ENCODE measurements at regions not wholly inside any gene's neighbourhood (a gene's known extent, or its start where the extent isn't known, plus 50 kb on each side); places are given as distances from the start of the nearest gene placed in this dataset.

DNA sequence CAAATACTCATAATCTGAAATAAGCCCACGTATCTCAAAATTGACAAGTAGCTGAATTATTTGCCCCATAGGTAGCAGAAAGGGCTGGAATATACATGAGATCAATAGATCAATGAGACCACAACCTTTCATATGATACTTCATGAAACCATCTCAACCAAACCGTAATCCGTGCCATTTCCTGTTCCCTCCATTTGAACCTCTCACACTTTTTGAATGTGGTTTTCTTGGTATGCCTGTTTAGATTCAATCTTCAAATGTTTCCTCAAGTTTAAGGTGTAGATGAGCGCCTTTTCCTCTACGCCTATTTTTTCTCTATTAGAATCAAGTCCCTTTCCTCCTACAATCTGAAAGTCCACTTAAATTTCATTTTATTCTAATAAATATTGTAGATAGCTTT, 805.5 kb downstream of the EFNA5 start:
- Histone ChIP-seq H3K36me3 (ENCODE audit: insufficient read depth, low read length) (no peaks in the 10 kb centered on the region), H3K4me3 (ENCODE audit: low read depth, low read length, poor library complexity, severe bottlenecking) (no peak overlapping the region), H2AFZ (ENCODE audit: low read length) (no peak overlapping the region), H3K27ac (ENCODE audit: low read depth, low read length, poor library complexity, severe bottlenecking) (no peak overlapping the region), H4K20me1 (ENCODE audit: insufficient read depth, low read length) (no peaks in the 10 kb centered on the region), H3K9me3 (ENCODE audit: low read length) (no peaks in the 10 kb centered on the region), H3K4me2 (ENCODE audit: low read length) (no peak overlapping the region), H3K9me2 (ENCODE audit: insufficient read depth, low read length) (0 out of 2 replicates have a peak, but pooled peaks cover 6% of the 10 kb centered on the region), H3K4me1 (ENCODE audit: insufficient read depth, low read length, poor library complexity, severe bottlenecking) (no peaks in the 10 kb centered on the region), H3K79me2 (ENCODE audit: insufficient read depth, low read depth, low read length) (no peaks in the 10 kb centered on the region)
- TF ChIP-seq, protein P1, sequence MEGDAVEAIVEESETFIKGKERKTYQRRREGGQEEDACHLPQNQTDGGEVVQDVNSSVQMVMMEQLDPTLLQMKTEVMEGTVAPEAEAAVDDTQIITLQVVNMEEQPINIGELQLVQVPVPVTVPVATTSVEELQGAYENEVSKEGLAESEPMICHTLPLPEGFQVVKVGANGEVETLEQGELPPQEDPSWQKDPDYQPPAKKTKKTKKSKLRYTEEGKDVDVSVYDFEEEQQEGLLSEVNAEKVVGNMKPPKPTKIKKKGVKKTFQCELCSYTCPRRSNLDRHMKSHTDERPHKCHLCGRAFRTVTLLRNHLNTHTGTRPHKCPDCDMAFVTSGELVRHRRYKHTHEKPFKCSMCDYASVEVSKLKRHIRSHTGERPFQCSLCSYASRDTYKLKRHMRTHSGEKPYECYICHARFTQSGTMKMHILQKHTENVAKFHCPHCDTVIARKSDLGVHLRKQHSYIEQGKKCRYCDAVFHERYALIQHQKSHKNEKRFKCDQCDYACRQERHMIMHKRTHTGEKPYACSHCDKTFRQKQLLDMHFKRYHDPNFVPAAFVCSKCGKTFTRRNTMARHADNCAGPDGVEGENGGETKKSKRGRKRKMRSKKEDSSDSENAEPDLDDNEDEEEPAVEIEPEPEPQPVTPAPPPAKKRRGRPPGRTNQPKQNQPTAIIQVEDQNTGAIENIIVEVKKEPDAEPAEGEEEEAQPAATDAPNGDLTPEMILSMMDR (conservative IDR thresholded peaks at IDR 0.05; ENCODE audit: low read length) = no peak
- no peak for TF ChIP-seq EZH2phosphoT487 (IDR thresholded peaks at IDR 0.05; ENCODE audit: borderline replicate concordance, low read depth, low read length)
- no peak for DNase-seq (ENCODE audit: low spot score)
- ChIA-PET POLR2A (interaction anchor here (0.6 to 1.0 kb wide), 2 partner anchors 14 to 398 kb away, joined by 3 to 4 read pairs; no protein-coding TSS in a partner anchor), CTCF (ENCODE audit: unreplicated experiment) (no interaction called here)
- BruUV-seq (replicated peaks) = no TSS peak
- intact Hi-C loops (cut with micrococcal nuclease; ENCODE audit: unreplicated experiment) = no loop called here

DNA sequence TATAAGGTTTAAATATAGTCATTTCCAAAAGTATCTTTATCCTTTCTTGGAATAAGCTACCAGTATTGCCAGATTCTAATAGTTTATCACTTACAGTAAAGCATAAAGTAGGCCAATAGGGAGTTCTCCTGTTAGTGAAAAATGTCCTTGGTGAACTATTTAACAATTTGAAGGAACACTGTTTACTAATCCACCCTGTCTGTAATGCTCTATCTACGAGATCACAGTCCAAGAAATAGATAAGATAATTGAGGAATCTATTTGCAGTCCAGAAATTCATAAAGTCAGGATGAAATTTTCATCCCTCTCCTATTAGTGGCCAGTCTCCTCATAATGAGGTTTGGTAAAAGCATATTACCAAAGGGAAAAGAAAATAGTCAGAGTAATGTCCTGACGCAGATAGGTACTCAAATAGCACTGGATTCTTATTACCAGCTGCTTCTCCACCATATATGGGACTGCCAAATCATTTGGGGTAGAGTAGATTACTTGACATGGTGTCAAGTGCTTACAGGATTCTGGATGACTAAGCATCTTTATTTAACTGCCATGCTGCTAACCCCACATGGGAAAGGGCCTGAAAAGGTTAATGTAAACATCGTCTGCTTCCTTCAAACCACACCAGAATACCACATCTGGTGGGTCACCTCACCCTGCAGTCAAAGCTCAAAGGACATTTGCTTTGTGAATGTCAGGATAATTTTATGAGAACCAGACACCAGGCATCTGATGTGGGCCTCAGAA, 808.1 kb downstream of the EFNA5 start:
- Histone ChIP-seq H3K9me3 (ENCODE audit: low read length) (no peaks in the 10 kb centered on the region), H3K9me2 (ENCODE audit: insufficient read depth, low read length) (0 out of 2 replicates have a peak, but pooled peaks cover under 1% of the 10 kb centered on the region), H3K4me1 (ENCODE audit: insufficient read depth, low read length, poor library complexity, severe bottlenecking) (no peaks in the 10 kb centered on the region), H3K27ac (ENCODE audit: low read depth, low read length, poor library complexity, severe bottlenecking) (no peak overlapping the region), H2AFZ (ENCODE audit: low read length) (no peak overlapping the region), H3K79me2 (ENCODE audit: insufficient read depth, low read depth, low read length) (no peaks in the 10 kb centered on the region), H4K20me1 (ENCODE audit: insufficient read depth, low read length) (no peaks in the 10 kb centered on the region), H3K36me3 (ENCODE audit: insufficient read depth, low read length) (no peaks in the 10 kb centered on the region), H3K4me2 (ENCODE audit: low read length) (no peak overlapping the region), H3K4me3 (ENCODE audit: low read depth, low read length, poor library complexity, severe bottlenecking) (no peak overlapping the region)
- TF ChIP-seq EZH2phosphoT487 (IDR thresholded peaks at IDR 0.05; ENCODE audit: borderline replicate concordance, low read depth, low read length) = no peak
- TF ChIP-seq, protein P1 (conservative IDR thresholded peaks at IDR 0.05; ENCODE audit: low read length) = no peak
- BruUV-seq (replicated peaks) = no TSS peak
- ChIA-PET POLR2A (interaction anchor here (0.6 to 0.9 kb wide), 2 partner anchors 8 to 15 kb away, joined by 3 to 4 read pairs; no protein-coding TSS in a partner anchor), CTCF (ENCODE audit: unreplicated experiment) (no interaction called here)
- intact Hi-C loops (cut with micrococcal nuclease; ENCODE audit: unreplicated experiment) = no loop called here
- DNase-seq (ENCODE audit: low spot score) = no peak

DNA sequence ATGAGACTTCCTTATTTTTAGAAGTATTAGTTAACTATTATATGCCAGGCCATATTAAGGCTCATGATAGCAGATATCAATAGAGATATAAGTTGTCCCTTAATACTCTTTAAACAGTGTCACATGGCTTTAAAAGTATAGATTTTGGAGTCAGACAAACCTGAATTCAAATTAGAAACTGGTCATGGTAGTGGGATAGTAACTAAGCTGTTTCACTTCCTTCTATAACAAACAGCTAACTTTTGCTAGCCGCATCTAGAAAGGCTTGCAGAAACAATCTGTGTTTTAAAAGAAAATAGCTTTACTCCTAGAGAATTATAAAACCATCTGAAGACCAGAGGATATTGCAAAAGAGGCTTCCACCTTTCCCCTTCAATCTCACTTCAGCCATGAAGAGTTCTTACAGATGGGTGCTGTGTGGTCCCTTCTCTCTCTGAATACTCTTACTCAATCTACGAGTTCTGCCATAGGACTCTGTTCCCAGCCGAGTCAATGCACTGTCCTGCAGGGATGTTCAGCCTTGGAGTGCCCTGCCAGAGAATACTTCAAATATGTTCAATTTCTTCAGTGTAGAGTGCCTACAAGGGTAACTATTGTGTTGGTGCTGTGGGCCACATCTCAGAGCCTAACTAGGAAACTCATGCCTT, 810.2 kb downstream of the EFNA5 start:
- no peak overlapping the region for H2AFZ ChIP-seq (ENCODE audit: low read length)
- BruUV-seq (replicated peaks) = no TSS peak
- no peak overlapping the region for H3K27ac ChIP-seq (ENCODE audit: low read depth, low read length, poor library complexity, severe bottlenecking)
- ChIA-PET POLR2A (no interaction called here), CTCF (ENCODE audit: unreplicated experiment) (no interaction called here)
- H4K20me1 ChIP-seq (ENCODE audit: insufficient read depth, low read length) = no peaks in the 10 kb centered on the region
- no peak overlapping the region for H3K4me3 ChIP-seq (ENCODE audit: low read depth, low read length, poor library complexity, severe bottlenecking)
- H3K36me3 ChIP-seq (ENCODE audit: insufficient read depth, low read length) = no peaks in the 10 kb centered on the region
- H3K9me2 ChIP-seq (ENCODE audit: insufficient read depth, low read length) = no peaks in the 10 kb centered on the region
- DNase-seq (ENCODE audit: low spot score) = no peak
- no peaks in the 10 kb centered on the region for H3K4me1 ChIP-seq (ENCODE audit: insufficient read depth, low read length, poor library complexity, severe bottlenecking)
- TF ChIP-seq EZH2phosphoT487 (IDR thresholded peaks at IDR 0.05; ENCODE audit: borderline replicate concordance, low read depth, low read length) = no peak
- TF ChIP-seq, protein P1 (conservative IDR thresholded peaks at IDR 0.05; ENCODE audit: low read length) = no peak
- H3K79me2 ChIP-seq (ENCODE audit: insufficient read depth, low read depth, low read length) = no peaks in the 10 kb centered on the region
- H3K9me3 ChIP-seq (ENCODE audit: low read length) = no peaks in the 10 kb centered on the region
- intact Hi-C loops (cut with micrococcal nuclease; ENCODE audit: unreplicated experiment) = no loop called here
- no peak overlapping the region for H3K4me2 ChIP-seq (ENCODE audit: low read length)
